ENCODE measurements at regions not wholly inside any gene's neighbourhood (a gene's known extent, or its start where the extent isn't known, plus 50 kb on each side); places are given as distances from the start of the nearest gene placed in this dataset.

DNA sequence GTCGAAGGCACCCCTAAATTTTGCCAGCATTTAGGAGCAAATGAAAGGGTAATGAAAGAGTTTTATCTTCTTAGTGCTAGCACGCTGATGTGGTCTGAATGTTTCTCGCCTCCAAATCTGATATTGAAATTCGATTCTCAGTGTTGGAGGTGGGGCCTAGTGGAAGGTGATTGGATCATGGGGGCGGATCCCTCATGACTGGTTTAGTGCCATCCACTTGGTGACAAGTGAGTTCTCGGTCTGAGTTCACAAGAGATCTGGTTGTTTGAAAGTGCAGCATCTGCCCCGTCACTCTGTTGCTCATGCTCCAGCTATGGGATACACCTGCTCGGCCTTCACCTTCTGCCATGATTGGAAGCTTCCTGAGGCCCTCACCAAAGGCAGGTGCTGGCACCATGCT, 75.1 kb upstream of the ZBTB40 start:
- H2AFZ ChIP-seq (ENCODE audit: low read length): no peak overlapping the region
- no peaks in the 10 kb centered on the region for H3K4me1 ChIP-seq (ENCODE audit: insufficient read depth, low read length)
- no peak overlapping the region for H3K27ac ChIP-seq (ENCODE audit: low read depth, low read length)
- no peak overlapping the region for H3K4me3 ChIP-seq (ENCODE audit: insufficient read depth, low read length)
- H3K4me2 ChIP-seq (ENCODE audit: insufficient read depth, low read length): no peak overlapping the region
- DNase-seq (ENCODE audit: insufficient read length, low spot score, missing footprints): no peak
- no peaks in the 10 kb centered on the region for H4K20me1 ChIP-seq (ENCODE audit: insufficient read depth, low read length)
- TF ChIP-seq, protein P1, sequence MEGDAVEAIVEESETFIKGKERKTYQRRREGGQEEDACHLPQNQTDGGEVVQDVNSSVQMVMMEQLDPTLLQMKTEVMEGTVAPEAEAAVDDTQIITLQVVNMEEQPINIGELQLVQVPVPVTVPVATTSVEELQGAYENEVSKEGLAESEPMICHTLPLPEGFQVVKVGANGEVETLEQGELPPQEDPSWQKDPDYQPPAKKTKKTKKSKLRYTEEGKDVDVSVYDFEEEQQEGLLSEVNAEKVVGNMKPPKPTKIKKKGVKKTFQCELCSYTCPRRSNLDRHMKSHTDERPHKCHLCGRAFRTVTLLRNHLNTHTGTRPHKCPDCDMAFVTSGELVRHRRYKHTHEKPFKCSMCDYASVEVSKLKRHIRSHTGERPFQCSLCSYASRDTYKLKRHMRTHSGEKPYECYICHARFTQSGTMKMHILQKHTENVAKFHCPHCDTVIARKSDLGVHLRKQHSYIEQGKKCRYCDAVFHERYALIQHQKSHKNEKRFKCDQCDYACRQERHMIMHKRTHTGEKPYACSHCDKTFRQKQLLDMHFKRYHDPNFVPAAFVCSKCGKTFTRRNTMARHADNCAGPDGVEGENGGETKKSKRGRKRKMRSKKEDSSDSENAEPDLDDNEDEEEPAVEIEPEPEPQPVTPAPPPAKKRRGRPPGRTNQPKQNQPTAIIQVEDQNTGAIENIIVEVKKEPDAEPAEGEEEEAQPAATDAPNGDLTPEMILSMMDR (IDR thresholded peaks at IDR 0.05; ENCODE audit: extremely low read depth, low read depth, low read length): no peak
- no peaks in the 10 kb centered on the region for H3K36me3 ChIP-seq (ENCODE audit: insufficient read depth, low read length)
- H3K79me2 ChIP-seq (ENCODE audit: insufficient read depth, low read length): no peaks in the 10 kb centered on the region
- peaks cover 8% of the 10 kb centered on the region for H3K27me3 ChIP-seq (ENCODE audit: insufficient read depth, low read length)
- H3K9me3 ChIP-seq (ENCODE audit: low read depth, low read length): peaks cover 4% of the 10 kb centered on the region

- H4K20me1 ChIP-seq (ENCODE audit: insufficient read depth, low read length): no peaks in the 10 kb centered on the region
- DNase-seq (ENCODE audit: insufficient read length, low spot score, missing footprints): peak; percentile 45
- TF ChIP-seq, protein P1 (IDR thresholded peaks at IDR 0.05; ENCODE audit: extremely low read depth, low read depth, low read length): no peak
- peaks cover 7% of the 10 kb centered on the region for H3K27me3 ChIP-seq (ENCODE audit: insufficient read depth, low read length)
- no peaks in the 10 kb centered on the region for H3K4me1 ChIP-seq (ENCODE audit: insufficient read depth, low read length)
- H3K36me3 ChIP-seq (ENCODE audit: insufficient read depth, low read length): no peaks in the 10 kb centered on the region
- no peak overlapping the region for H2AFZ ChIP-seq (ENCODE audit: low read length)
- no peaks in the 10 kb centered on the region for H3K79me2 ChIP-seq (ENCODE audit: insufficient read depth, low read length)
- no peak overlapping the region for H3K4me3 ChIP-seq (ENCODE audit: insufficient read depth, low read length)
- H3K9me3 ChIP-seq (ENCODE audit: low read depth, low read length): peaks cover 4% of the 10 kb centered on the region
- no peak overlapping the region for H3K27ac ChIP-seq (ENCODE audit: low read depth, low read length)
- H3K4me2 ChIP-seq (ENCODE audit: insufficient read depth, low read length): no peak overlapping the region
Measured at GRCh38 chr1:22376976-22377375, 74.7 kb upstream of the ZBTB40 start.

DNA sequence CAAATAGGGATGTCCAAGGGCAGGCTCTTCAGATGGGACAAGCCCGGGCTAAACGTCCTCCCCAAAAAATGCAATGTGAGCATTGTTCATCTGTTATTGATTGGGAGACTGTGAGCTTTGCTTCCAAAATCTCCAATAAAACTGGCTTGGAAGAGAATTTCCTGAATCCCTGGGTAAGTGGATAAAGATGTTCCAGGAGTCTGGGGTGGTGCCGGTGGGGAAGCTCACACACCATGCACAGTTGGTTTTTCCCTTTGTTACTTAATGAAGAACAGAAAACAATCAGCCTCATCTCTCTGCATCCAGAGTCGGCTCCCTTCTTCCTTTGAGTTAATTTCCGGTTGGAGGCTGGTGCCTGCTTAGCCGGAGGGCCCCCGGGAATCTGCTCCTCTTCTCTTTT, 72.1 kb upstream of the ZBTB40 start:
- H4K20me1 ChIP-seq (ENCODE audit: insufficient read depth, low read length): no peaks in the 10 kb centered on the region
- no peaks in the 10 kb centered on the region for H3K36me3 ChIP-seq (ENCODE audit: insufficient read depth, low read length)
- H3K4me1 ChIP-seq (ENCODE audit: insufficient read depth, low read length): no peaks in the 10 kb centered on the region
- no peaks in the 10 kb centered on the region for H3K79me2 ChIP-seq (ENCODE audit: insufficient read depth, low read length)
- no peak overlapping the region for H3K4me3 ChIP-seq (ENCODE audit: insufficient read depth, low read length)
- H2AFZ ChIP-seq (ENCODE audit: low read length): no peak overlapping the region
- no peak overlapping the region for H3K4me2 ChIP-seq (ENCODE audit: insufficient read depth, low read length)
- peaks cover 15% of the 10 kb centered on the region for H3K27me3 ChIP-seq (ENCODE audit: insufficient read depth, low read length)
- DNase-seq (ENCODE audit: insufficient read length, low spot score, missing footprints): no peak
- TF ChIP-seq, protein P1 (IDR thresholded peaks at IDR 0.05; ENCODE audit: extremely low read depth, low read depth, low read length): no peak
- no peaks in the 10 kb centered on the region for H3K9me3 ChIP-seq (ENCODE audit: low read depth, low read length)
- H3K27ac ChIP-seq (ENCODE audit: low read depth, low read length): no peak overlapping the region

GRCh38 chr1:22380024-22380785, 71.4 kb upstream of the ZBTB40 start:
- Histone ChIP-seq H2AFZ (ENCODE audit: low read length) (no peak overlapping the region), H3K27ac (ENCODE audit: low read depth, low read length) (no peak overlapping the region), H3K9me3 (ENCODE audit: low read depth, low read length) (no peaks in the 10 kb centered on the region), H3K4me3 (ENCODE audit: insufficient read depth, low read length) (no peak overlapping the region), H3K79me2 (ENCODE audit: insufficient read depth, low read length) (no peaks in the 10 kb centered on the region), H4K20me1 (ENCODE audit: insufficient read depth, low read length) (no peaks in the 10 kb centered on the region), H3K4me2 (ENCODE audit: insufficient read depth, low read length) (no peak overlapping the region), H3K27me3 (ENCODE audit: insufficient read depth, low read length) (peaks cover 15% of the 10 kb centered on the region), H3K4me1 (ENCODE audit: insufficient read depth, low read length) (no peaks in the 10 kb centered on the region), H3K36me3 (ENCODE audit: insufficient read depth, low read length) (no peaks in the 10 kb centered on the region)
- no peak for DNase-seq (ENCODE audit: insufficient read length, low spot score, missing footprints)
- TF ChIP-seq, protein P1 (IDR thresholded peaks at IDR 0.05; ENCODE audit: extremely low read depth, low read depth, low read length): no peak

All from osteoblast (primary cell).